ENCODE measurements at regions not wholly inside any gene's neighbourhood (a gene's known extent, or its start where the extent isn't known, plus 50 kb on each side); places are given as distances from the start of the nearest gene placed in this dataset.
"Not testable (repeated sequence)": the region's sequence is repeated elsewhere in the genome, so short reads cannot be mapped to it uniquely, and the experiment has no call there.

- not testable (repeated sequence) for H3K27me3 ChIP-seq; H3K4me1 ChIP-seq; H3K27ac ChIP-seq; H3K36me3 ChIP-seq; H3K4me3 ChIP-seq; H3K9me3 ChIP-seq; DNase-seq (ENCODE audit: low spot score)
Observed at GRCh38 chr5:62250919-62251318, 55.1 kb upstream of the KIF2A start.

GRCh38 chr5:62252519-62252918 lies 53.5 kb upstream of the KIF2A start:
- H3K27ac ChIP-seq; DNase-seq (ENCODE audit: low spot score); H3K4me3 ChIP-seq; H3K4me1 ChIP-seq; H3K9me3 ChIP-seq; H3K27me3 ChIP-seq; H3K36me3 ChIP-seq: not testable (repeated sequence)

GRCh38 chr5:62255551-62255950 lies 50.5 kb upstream of the KIF2A start:
- not testable (repeated sequence) for H3K4me1 ChIP-seq; H3K27me3 ChIP-seq; DNase-seq (ENCODE audit: low spot score); H3K36me3 ChIP-seq; H3K9me3 ChIP-seq; H3K4me3 ChIP-seq; H3K27ac ChIP-seq

DNA sequence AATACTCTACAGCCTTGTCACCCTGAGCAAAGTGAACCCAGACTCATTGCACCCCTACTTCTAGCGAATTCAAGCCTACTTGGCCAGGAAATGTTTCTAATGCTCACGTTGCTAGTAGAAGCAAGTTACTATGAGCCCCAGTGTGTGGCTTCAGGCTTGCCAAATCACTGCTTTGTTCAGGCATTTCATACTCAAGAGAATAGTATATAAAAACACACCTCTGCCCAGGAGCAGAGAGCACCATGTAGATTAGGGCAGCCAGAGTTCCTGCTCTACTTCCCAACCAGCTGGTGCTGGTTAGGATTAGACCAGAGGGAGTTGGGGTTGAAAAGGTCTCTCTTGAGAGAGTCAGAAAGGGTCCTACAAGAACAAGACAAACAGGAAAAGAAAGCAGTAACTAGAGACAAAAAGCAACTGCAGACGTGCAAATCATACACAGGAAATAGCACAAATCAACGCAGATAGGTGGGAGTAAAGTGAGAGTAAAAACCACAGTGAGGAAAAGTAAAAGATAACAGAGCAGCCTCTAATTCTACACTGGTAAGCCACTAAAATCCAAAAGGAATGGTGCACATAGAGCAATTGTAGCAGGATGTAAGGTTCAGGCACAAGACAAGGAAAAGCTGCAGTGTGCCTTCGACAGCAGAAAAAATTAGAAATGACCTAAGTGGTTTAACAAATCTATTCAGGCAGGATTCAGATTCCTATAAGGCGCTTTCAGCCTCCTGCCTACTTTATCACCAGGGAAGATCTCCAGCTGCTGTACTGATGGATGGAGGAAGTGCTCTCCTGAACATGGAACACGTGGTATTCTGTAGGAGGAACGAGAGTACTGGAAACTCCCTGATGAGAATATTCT lies 49.6 kb upstream of the KIF2A start:
- H3K27ac ChIP-seq = no peak overlapping the region
- no peak overlapping the region for H3K4me3 ChIP-seq
- H3K36me3 ChIP-seq = no peaks in the 10 kb centered on the region
- H3K4me1 ChIP-seq = no peaks in the 10 kb centered on the region
- H3K9me3 ChIP-seq = no peaks in the 10 kb centered on the region
- no peak for DNase-seq (ENCODE audit: low spot score)
- no peaks in the 10 kb centered on the region for H3K27me3 ChIP-seq
- TF ChIP-seq CTCF (IDR thresholded peaks at IDR 0.05) = no peak
